Umbilical cord (tissue), 1 donor: ENCODE measurements at regions not wholly inside any gene's neighbourhood (a gene's known extent, or its start where the extent isn't known, plus 50 kb on each side); places are given as distances from the start of the nearest gene placed in this dataset.
"Not testable (repeated sequence)": the region's sequence is repeated elsewhere in the genome, so short reads cannot be mapped to it uniquely, and the experiment has no call there.

Experiments used
- DNase-seq: peaks from one replicate; pipeline ENCODE4 v3.0.0-alpha.2; 2015; ENCODE audit warnings: low spot score

DNA sequence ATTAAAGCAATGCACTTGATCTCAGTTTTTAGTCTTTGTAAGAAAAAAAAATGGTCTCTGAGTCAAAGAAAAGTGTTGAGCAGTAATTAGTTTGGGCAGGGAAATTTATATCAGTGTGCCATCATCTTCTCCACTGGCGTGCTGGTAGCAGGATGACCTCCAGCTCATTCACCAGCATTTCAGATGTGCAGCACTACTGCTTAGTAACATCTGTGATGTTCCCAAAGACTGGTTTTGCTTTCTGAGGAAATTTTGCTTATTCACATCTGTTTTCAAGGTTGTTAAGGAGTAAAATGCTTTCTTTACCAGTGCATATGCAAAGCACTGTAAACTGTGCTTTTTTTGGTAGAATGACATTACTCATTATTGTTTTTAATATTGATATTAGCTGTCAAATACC, 540.4 kb downstream of the TRAM1L1 start:
- peak; percentile 5 for DNase-seq

- no peak for DNase-seq
These were observed 545.6 kb downstream of the TRAM1L1 start for GRCh38 chr4:116539744-116540143.

- DNase-seq: no peak
These were observed 547.5 kb downstream of the TRAM1L1 start for GRCh38 chr4:116537828-116538227.

DNA sequence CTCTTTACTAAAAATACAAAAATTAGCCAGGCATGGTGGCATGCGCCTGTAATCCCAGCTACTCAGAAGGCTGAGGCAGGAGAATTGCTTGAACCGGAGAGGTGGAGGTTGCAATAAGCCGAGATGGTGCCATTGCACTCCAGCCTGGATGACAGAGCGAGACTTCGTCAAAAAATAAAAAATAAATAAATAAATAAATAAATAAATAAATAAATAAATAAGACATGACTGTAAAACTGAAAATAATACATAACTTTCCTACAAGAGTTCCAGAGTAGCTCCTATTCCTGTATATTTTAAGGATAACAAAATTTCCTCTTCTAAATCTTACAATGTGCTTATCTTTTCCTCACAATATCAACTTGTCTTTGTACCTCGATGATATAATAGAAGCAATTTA, 549.4 kb downstream of the TRAM1L1 start:
- DNase-seq: not testable (repeated sequence)

DNA sequence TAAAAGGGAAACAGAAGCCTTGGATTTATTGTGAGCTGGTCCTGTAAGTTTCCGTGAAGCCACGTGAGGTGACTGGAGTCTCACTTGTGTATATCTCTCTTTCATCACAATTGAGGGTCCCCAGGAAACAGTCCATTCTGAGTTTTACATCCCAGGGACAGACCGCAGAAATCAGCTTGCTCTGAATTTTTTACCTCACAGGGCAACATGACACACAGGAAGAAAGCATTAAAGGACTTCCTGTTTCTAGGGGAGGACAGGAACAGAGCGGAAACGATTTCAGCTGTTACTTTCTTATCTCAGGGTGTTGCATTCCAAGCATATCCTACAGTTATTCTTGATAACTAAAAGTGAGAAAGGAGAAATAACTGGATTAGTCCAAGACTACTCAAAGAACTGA, 553.5 kb downstream of the TRAM1L1 start:
- DNase-seq: no peak

DNA sequence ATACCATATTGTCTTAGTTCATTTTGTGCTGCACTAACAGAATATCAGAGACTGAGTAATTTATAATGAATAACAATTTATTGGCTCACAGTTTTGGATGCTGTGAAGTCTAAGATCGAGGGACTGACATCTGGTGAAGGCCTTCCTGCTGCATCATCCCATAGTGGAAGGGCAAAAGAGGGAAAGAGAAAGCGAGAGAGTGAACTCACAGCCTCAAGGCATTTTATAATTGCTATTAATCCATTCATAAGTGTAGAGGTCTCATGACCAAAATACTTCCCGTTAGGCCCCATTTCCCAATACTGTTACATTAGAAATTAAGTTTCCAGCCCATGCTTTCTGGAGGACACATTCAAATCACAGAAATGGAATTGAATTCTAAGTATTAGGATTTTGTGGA, 554.4 kb downstream of the TRAM1L1 start:
- DNase-seq: no peak

DNA sequence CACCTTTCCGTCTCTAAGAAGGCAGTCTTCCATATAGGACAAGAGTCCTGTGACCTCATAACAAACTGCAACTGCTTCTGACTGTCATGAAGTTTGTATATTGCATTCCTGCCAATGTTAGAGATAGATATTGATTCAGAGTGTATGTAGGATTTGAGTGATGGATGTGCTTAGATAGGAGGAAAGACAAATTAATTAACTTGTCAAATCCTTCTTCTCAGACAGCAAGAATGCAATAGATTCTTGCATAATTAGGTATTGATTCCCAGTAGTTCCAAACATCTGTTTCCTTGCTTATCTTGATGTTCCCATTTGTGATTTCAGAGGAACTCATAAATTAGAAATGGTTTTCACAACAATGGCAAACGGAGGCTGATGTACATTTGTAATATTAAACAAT, 555.3 kb downstream of the TRAM1L1 start:
- no peak for DNase-seq

DNA sequence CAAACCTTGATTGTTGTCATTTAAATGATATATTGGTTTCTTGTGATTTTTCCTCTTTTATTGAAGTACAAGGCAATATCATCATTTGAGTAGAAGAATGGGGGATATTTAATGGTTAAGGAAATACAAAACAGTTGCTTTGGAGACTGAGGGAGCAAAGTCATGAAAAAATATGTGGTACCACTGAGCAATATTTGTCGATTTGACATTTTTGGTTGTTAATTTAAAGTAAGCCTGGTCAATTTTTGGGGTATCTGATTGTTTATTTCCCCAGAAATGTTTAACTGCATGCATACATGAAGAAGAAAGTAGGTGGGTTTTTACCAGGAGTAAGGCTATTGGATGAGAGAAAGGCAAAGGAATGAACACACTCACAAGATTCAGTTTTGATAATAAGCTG, 556.2 kb downstream of the TRAM1L1 start:
- DNase-seq: no peak

DNA sequence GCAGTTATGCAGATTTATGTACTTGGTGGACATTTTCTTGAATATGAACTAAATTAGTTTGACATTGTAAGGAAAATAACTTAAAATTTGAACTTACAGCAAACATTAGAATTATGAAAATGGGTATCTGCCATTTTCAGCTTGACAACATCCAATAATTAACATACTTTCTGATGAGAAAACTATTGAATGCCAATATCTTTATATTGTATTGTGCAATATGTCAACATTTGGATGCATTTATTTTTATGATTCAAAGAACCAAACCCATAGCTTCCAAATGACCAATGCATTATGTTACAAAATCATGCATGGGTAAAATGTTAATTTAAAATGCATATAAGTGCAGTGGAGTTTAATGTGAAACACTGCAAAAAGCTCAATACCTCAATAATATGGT, 562.5 kb downstream of the TRAM1L1 start:
- no peak for DNase-seq

DNA sequence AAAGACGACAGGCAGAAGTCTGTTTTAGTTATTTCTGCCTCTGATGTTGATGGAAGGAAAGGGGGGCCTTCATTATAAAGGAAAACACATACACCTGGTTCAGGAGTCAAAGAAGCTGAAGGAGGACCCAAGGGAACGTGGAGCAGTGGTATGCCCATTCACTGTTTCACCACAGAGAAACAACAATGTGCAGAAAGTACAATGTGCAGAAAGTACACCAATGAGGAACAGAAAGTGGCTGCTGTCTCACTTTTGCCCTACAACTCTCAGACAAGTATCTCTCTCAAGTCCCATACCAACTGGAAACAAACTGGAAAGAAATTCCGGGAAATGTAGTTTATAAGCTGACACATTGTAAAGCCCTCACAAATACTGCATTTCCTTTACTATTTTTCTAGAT, 564.5 kb downstream of the TRAM1L1 start:
- DNase-seq: no peak

GRCh38 chr4:116516711-116517110, 568.7 kb downstream of the TRAM1L1 start:
- no peak for DNase-seq

DNA sequence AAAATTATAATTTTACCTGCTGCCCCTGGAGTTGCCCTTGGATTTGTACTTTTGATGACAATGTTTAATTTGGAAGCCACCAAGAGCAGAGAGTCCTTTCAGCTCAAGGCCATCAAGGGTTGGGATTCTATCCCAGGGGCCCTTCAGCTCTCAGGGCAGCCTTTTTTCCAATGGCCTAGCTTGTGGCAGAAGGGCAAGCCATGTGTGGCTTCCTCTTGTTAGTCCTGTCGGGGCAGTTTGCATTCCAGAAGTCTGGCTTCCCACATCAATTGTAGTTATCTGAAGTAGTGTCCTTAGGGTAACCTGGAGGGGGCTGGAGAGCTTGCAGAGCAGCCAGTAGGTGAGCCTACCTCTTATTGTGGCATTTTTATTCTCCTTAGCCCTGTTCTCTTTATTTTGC, 569.4 kb downstream of the TRAM1L1 start:
- DNase-seq: no peak

DNA sequence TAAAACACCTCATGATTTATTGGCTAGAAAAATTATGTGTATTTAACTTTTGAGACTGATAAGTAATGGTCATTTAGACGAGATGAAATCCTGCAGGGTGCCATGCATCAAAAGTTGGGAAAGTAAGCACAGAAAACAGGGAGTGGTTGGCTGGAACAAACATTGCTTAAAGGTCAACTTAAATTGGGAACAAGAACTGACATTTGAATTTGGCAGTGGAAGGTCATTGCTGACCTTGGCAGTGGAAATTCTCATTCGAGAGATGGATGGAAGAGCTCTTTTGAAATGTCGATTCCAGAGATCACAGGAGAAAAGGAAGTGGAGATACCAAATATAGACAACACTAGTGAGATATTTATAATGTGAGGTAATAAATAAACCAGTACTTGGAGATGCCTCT, 572.8 kb downstream of the TRAM1L1 start:
- DNase-seq: no peak

DNA sequence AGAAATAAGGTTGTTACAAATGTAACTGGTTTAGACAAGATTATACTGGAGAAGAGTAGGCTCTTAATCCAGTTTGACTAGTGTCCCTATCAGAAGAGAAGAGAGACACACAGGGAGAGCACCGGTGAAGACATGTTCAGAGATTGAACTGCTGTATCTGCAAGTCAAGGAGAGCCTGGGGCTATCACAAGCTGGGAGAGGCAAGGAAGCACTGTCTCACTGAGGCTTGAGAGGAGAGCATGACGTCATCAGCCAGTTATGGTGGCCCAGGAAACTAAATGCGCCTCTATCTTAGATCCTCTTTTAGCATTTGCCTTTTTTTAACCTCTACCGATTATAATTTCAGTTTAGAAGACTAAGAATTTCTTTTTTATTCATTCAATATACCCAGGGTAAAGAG, 583.4 kb downstream of the TRAM1L1 start:
- DNase-seq: no peak

DNA sequence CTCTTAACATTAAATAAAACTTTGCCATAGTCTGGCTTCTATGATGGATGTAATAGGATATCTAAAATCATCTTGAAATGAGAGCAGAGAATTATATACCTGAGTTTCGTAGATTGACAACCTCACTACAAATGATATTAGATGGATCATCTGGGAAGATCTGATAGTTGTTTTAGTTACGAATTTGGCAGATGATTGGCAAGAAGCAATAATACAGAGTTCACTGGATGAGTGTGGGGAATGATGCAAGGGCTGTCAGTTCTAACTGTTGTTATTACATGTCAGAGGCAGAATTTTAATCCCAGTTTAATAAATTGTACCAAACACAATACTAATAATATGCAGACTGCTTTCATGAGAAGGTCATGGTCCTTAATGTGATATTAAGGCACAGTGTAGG, 585.2 kb downstream of the TRAM1L1 start:
- no peak for DNase-seq

GRCh38 chr4:116489739-116490138, 595.6 kb downstream of the TRAM1L1 start:
- no peak for DNase-seq

- DNase-seq: no peak
These were observed 599.0 kb downstream of the TRAM1L1 start for GRCh38 chr4:116486401-116486800.

GRCh38 chr4:116480546-116480945, 604.8 kb downstream of the TRAM1L1 start:
- no peak for DNase-seq

GRCh38 chr4:116478343-116478742, 607.0 kb downstream of the TRAM1L1 start:
- no peak for DNase-seq

DNA sequence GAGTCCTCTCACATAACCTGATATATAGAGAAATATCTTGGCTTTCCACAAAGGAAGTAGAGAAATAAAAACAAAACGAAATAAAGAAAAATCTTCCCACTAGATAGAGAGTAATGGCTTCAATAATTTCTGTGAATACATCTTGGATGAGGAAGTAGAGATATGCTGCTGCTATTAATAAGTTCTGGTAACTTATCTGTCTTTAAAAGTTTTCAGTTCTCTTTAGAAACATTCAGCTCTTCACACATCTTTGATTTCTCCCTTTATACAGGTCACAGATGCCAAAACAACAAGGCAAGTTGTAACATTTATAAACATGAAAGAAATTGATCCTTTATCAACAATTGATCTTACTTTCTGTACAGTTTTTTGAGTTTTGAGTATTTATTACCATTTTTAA, 615.8 kb downstream of the TRAM1L1 start:
- no peak for DNase-seq

DNA sequence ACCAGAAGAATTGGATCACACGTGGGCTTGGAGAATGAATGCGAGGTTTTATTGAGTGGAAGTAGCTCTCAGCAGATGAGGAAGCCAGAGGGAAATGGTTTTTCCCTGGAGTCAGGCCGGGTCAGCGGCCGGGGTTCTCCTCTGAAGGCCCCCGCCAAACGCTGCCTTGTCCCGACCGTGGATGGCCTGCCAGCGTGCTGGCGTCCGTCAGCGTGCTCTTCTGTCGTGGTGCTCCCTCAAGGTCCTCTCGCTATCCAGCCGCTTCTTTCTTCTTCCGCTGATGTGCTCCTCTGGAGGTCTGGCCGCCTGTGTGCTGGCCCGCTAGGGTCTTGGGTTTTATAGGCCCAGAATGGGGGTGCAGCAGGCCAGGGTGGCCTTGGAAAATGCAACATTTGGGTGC, 632.2 kb downstream of the TRAM1L1 start:
- no peak for DNase-seq

- peak; percentile 63 for DNase-seq
These were observed 635.6 kb downstream of the TRAM1L1 start for GRCh38 chr4:116449764-116450163.

- no peak for DNase-seq
These were observed 641.3 kb downstream of the TRAM1L1 start for GRCh38 chr4:116444117-116444516.

DNA sequence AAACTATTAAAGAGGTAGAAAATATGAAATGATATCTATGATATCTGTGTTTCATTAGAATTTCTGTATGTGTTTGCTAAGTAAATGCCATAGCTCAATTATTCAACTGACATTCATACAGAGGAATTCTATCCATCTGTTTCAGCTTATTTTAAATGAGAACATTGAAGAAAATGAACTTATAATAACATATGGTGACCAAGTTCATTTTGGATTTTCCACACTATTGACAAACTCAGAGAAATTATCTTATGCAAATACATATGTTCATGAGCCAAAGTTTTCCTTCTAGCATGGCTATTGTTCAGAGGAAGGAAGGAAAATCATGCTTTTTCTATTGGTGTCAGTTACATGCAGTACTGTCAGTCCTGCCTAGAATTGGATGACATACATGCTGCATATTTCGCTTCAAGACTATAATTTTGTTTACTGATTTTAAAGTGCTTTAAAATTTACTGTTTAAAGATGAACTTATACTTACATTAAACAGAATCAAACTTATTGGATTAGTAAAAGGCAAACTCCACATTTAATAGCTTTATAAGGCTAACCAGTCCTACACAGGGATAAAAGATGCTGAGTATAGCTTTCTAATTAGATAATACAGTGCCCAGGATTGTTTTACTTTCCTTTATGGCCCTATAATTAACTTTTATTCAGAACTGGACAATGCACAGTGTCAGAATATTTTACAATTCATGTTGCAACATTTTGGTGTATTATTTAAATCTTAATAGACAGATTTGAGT, 646.2 kb downstream of the TRAM1L1 start:
- no peak for DNase-seq
